PC-3 (cell line): ENCODE measurements at regions not wholly inside any gene's neighbourhood (a gene's known extent, or its start where the extent isn't known, plus 50 kb on each side); places are given as distances from the start of the nearest gene placed in this dataset.

Source experiments
- EZH2 ChIP-seq: fragments of 300-600 bp; sonication (generic); IDR thresholded peaks from one replicate; pipeline ENCODE4 v1.6.1; 2017; ENCODE audit warnings: antibody characterized with exemption, mild to moderate bottlenecking, low read length; ENCODE audit not compliant: unreplicated experiment
- TF ChIP-seq, protein P1 (sequence below): fragments of 300-600 bp; sonication (generic); conservative IDR thresholded peaks from 2 replicates; pipeline ENCODE4 v1.5.1; 2017; ENCODE audit warnings: antibody characterized with exemption, low read depth, mild to moderate bottlenecking, low read length

- TF ChIP-seq, protein P1, sequence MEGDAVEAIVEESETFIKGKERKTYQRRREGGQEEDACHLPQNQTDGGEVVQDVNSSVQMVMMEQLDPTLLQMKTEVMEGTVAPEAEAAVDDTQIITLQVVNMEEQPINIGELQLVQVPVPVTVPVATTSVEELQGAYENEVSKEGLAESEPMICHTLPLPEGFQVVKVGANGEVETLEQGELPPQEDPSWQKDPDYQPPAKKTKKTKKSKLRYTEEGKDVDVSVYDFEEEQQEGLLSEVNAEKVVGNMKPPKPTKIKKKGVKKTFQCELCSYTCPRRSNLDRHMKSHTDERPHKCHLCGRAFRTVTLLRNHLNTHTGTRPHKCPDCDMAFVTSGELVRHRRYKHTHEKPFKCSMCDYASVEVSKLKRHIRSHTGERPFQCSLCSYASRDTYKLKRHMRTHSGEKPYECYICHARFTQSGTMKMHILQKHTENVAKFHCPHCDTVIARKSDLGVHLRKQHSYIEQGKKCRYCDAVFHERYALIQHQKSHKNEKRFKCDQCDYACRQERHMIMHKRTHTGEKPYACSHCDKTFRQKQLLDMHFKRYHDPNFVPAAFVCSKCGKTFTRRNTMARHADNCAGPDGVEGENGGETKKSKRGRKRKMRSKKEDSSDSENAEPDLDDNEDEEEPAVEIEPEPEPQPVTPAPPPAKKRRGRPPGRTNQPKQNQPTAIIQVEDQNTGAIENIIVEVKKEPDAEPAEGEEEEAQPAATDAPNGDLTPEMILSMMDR = no peak
- no peak for TF ChIP-seq EZH2
Observed at GRCh38 chr11:45071232-45071631, 75.2 kb upstream of the PRDM11 start.
